ENCODE measurements at regions not wholly inside any gene's neighbourhood (a gene's known extent, or its start where the extent isn't known, plus 50 kb on each side); places are given as distances from the start of the nearest gene placed in this dataset.

DNA sequence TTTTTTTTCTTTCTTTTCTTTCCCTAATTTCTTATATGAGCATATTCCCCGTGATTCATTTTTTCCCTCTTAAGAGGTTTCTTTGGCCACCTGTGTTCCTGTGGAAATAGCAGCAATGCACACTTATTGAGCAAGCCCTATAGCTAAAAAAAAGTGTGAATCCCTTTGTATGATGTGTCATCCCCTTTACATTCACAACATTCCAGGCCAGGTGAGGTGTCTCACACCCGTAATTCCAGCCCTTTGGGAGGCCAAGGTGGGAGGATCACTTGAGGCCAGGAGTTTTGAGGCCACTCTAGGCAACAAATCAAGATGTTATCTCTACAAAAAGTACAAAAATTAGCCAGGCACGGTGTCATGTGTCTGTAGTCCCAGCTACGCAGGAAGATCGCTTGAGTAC, 700.4 kb upstream of the TBX3 start:
- no peak for TF ChIP-seq CTCF (IDR thresholded peaks at IDR 0.05; ENCODE audit: low read length, missing control alignments)
- no peak for DNase-seq (ENCODE audit: low read depth)
- H3K4me3 ChIP-seq (replicated peaks; ENCODE audit: low read depth, low read length) = no peak overlapping the region

DNA sequence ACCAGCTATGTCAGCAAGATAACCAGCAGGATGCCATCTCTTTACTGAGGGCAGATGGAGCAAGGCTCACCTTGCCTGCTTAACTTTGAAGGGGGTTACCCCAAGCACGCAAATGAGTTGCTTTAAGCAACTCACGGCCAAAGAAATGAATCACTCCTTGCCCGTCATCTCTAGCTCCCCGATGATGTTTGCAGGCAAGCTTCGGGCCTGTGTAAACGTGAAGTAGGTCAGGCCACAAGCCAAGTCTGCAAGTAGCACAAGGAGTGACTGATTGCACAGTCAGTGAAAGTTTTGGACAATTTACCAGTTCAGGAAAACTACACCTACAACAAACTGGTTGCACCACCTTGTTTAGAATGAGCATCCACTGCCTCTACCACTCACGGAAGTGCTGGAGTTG, 699.7 kb upstream of the TBX3 start:
- no peak for TF ChIP-seq CTCF (IDR thresholded peaks at IDR 0.05; ENCODE audit: low read length, missing control alignments)
- H3K4me3 ChIP-seq (replicated peaks; ENCODE audit: low read depth, low read length) = no peak overlapping the region
- DNase-seq (ENCODE audit: low read depth) = peak; percentile 69

GRCh38 chr12:115382681-115383080, 698.7 kb upstream of the TBX3 start:
- no peak for TF ChIP-seq CTCF (IDR thresholded peaks at IDR 0.05; ENCODE audit: low read length, missing control alignments)
- H3K4me3 ChIP-seq (replicated peaks; ENCODE audit: low read depth, low read length) = no peak overlapping the region
- no peak for DNase-seq (ENCODE audit: low read depth)

- TF ChIP-seq CTCF (IDR thresholded peaks at IDR 0.05; ENCODE audit: low read length, missing control alignments) = no peak
- DNase-seq (ENCODE audit: low read depth) = no peak
- H3K4me3 ChIP-seq (replicated peaks; ENCODE audit: low read depth, low read length) = no peak overlapping the region
Observed at GRCh38 chr12:115380546-115381120, 696.7 kb upstream of the TBX3 start.

DNA sequence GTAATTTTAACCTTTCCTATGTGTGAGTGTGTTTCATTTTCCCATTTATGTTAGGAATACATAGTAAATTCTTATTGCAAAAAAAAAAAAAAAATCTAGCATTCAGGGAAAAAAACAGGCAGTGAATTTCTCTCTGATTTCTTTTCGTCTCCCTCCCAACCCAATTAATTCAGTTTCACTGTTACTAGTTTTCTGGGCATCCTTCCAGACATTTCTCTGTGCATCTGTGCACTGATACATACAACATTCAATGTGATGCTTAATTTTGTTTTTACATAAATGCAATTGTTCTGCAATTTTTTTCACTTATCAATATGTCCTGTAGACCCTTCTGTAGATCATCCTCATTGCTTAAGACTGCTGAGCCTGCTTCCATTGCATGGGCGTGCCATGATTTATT, 694.3 kb upstream of the TBX3 start:
- no peak for TF ChIP-seq CTCF (IDR thresholded peaks at IDR 0.05; ENCODE audit: low read length, missing control alignments)
- H3K4me3 ChIP-seq (replicated peaks; ENCODE audit: low read depth, low read length) = no peak overlapping the region
- no peak for DNase-seq (ENCODE audit: low read depth)

- TF ChIP-seq CTCF (IDR thresholded peaks at IDR 0.05; ENCODE audit: low read length, missing control alignments) = no peak
- H3K4me3 ChIP-seq (replicated peaks; ENCODE audit: low read depth, low read length) = no peak overlapping the region
- no peak for DNase-seq (ENCODE audit: low read depth)
Observed at GRCh38 chr12:115377779-115378178, 693.8 kb upstream of the TBX3 start.

GRCh38 chr12:115377230-115377629, 693.3 kb upstream of the TBX3 start:
- no peak for TF ChIP-seq CTCF (IDR thresholded peaks at IDR 0.05; ENCODE audit: low read length, missing control alignments)
- no peak for DNase-seq (ENCODE audit: low read depth)
- H3K4me3 ChIP-seq (replicated peaks; ENCODE audit: low read depth, low read length) = no peak overlapping the region
